IMR-90 (cell line): ENCODE measurements at regions not wholly inside any gene's neighbourhood (a gene's known extent, or its start where the extent isn't known, plus 50 kb on each side); places are given as distances from the start of the nearest gene placed in this dataset.

Source experiments
- ATAC-seq: fragments of 200-7000 bp; cut with Tn5 transposase; 2 replicates; pipeline ENCODE4 v1.9.1; 2020; ENCODE audit warnings: low read depth, mild to moderate bottlenecking, moderate library complexity
- BruUV-seq: library from RNA; stranded (reverse); fragments of 400-500 nt; replicated peaks from 2 replicates; lab custom pipeline; 2021; lab: Mats Ljungman, UMichigan
- CTCF ChIA-PET: fragments of 300-600 bp; formaldehyde crosslinking; extraction: SDS; loops from one replicate; lab custom pipeline; 2021; ENCODE audit warnings: antibody characterized with exemption; lab: Yijun Ruan, JAX
- POLR2A ChIA-PET: fragments of 300-600 bp; sonication (Branson Sonifier 250); formaldehyde crosslinking; loops from one replicate; lab custom pipeline; 2022; ENCODE audit warnings: antibody characterized with exemption; ENCODE audit not compliant: unreplicated experiment; lab: Charles Lee
- DNase-seq: peaks from one replicate; pipeline ENCODE4 v3.0.0; 2013
- H2AFZ ChIP-seq: replicated peaks from 2 replicates; pipeline ENCODE3; 2013; ENCODE audit warnings: low read length, mild to moderate bottlenecking; ENCODE audit not compliant: poor library complexity
- H2AK5ac ChIP-seq: 2 replicates; pipeline ENCODE4 v1.6.1; 2013; ENCODE audit warnings: low read depth, low read length, inconsistent platforms
- H2AK9ac ChIP-seq: replicated peaks from 2 replicates; pipeline ENCODE3; 2013; ENCODE audit warnings: mild to moderate bottlenecking, low read depth, low read length, moderate library complexity; ENCODE audit not compliant: poor library complexity
- H2BK120ac ChIP-seq: 2 replicates; pipeline ENCODE4 v1.6.1; 2013; ENCODE audit warnings: low read depth, low read length, inconsistent platforms
- H2BK15ac ChIP-seq: 3 replicates; pipeline ENCODE4 v1.6.1; 2013; ENCODE audit warnings: low read depth, low read length, inconsistent platforms
- H2BK20ac ChIP-seq: 2 replicates; pipeline ENCODE4 v1.6.1; 2013; ENCODE audit warnings: low read depth, mild to moderate bottlenecking, inconsistent platforms, low read length, moderate library complexity
- H2BK5ac ChIP-seq: 2 replicates; pipeline ENCODE4 v1.6.1; 2013; ENCODE audit warnings: mild to moderate bottlenecking, low read depth, low read length, inconsistent platforms; ENCODE audit not compliant: poor library complexity, severe bottlenecking
- H3K14ac ChIP-seq: replicated peaks from 2 replicates; pipeline ENCODE4 v1.6.1; 2013; ENCODE audit warnings: low read depth, low read length, inconsistent platforms
- H3K18ac ChIP-seq: 2 replicates; pipeline ENCODE4 v1.6.1; 2013; ENCODE audit warnings: low read depth, low read length, control low read depth
- H3K23ac ChIP-seq: 2 replicates; pipeline ENCODE4 v1.6.1; 2013; ENCODE audit warnings: low read depth, low read length, inconsistent platforms
- H3K27ac ChIP-seq: 2 replicates; pipeline ENCODE4 v1.5.1; 2013; ENCODE audit warnings: mild to moderate bottlenecking, control low read depth, low read length; ENCODE audit not compliant: insufficient read depth
- H3K27me3 ChIP-seq: 2 replicates; pipeline ENCODE4 v1.6.1; 2013; ENCODE audit warnings: low read length; ENCODE audit not compliant: control insufficient read depth, insufficient read depth
- H3K36me3 ChIP-seq: 2 replicates; pipeline ENCODE4 v1.6.1; 2013; ENCODE audit warnings: low read length, mixed read lengths; ENCODE audit not compliant: control insufficient read depth, insufficient read depth
- H3K4ac ChIP-seq: 2 replicates; pipeline ENCODE4 v1.6.1; 2013; ENCODE audit warnings: low read depth, low read length, inconsistent platforms
- H3K4me1 ChIP-seq: 2 replicates; pipeline ENCODE4 v1.6.1; 2013; ENCODE audit warnings: low read length, mixed read lengths; ENCODE audit not compliant: control insufficient read depth, insufficient read depth
- H3K4me2 ChIP-seq: 2 replicates; pipeline ENCODE4 v1.6.1; 2013; ENCODE audit warnings: low read depth, mild to moderate bottlenecking, control low read depth, low read length, moderate library complexity
- H3K4me3 ChIP-seq: 2 replicates; pipeline ENCODE4 v1.5.1; 2013; ENCODE audit warnings: low read depth, mild to moderate bottlenecking, control low read depth, low read length, moderate library complexity; ENCODE audit not compliant: insufficient read depth
- H3K56ac ChIP-seq: 2 replicates; pipeline ENCODE4 v1.6.1; 2013; ENCODE audit warnings: low read length, inconsistent platforms; ENCODE audit not compliant: insufficient read depth; ENCODE audit errors: extremely low read depth
- H3K79me1 ChIP-seq, 2 experiments: 2 replicates each; pipeline ENCODE4 v1.6.1; 2013; ENCODE audit warnings: low read length in 2 of 2, inconsistent platforms in 1 of 2, low read depth in 1 of 2
- H3K9ac ChIP-seq: 2 replicates; pipeline ENCODE4 v1.6.1; 2013; ENCODE audit warnings: low read depth, low read length, control low read depth
- H3K9me1 ChIP-seq: 2 replicates; pipeline ENCODE4 v1.6.1; 2013; ENCODE audit warnings: low read length, inconsistent platforms; ENCODE audit not compliant: insufficient read depth
- H3K9me3 ChIP-seq: 2 replicates; pipeline ENCODE4 v1.6.1; 2013; ENCODE audit warnings: low read length; ENCODE audit not compliant: control insufficient read depth, insufficient read depth
- H4K20me1 ChIP-seq: 2 replicates; pipeline ENCODE4 v1.6.1; 2013; ENCODE audit warnings: low read length, inconsistent platforms; ENCODE audit not compliant: insufficient read depth
- H4K5ac ChIP-seq: 2 replicates; pipeline ENCODE4 v1.6.1; 2013; ENCODE audit warnings: mild to moderate bottlenecking, low read depth, low read length, control low read depth
- H4K8ac ChIP-seq, 2 experiments: 2 replicates each; pipeline ENCODE4 v1.6.1; 2013; ENCODE audit warnings: low read depth in 2 of 2, low read length in 2 of 2, control low read depth in 1 of 2, inconsistent platforms in 1 of 2
- H4K91ac ChIP-seq: 2 replicates; pipeline ENCODE4 v1.6.1; 2013; ENCODE audit warnings: low read depth, low read length, inconsistent platforms; ENCODE audit not compliant: insufficient read depth
- FOS ChIP-seq: fragments of 150-350 bp; IDR thresholded peaks from 2 replicates; pipeline ENCODE4 v1.6.1; 2016; ENCODE audit warnings: low read depth, low read length
- WGBS, 2 experiments: methylation state at CpG; one replicate each; pipeline versions ENCODE4 v1.1.5 to v1.1.7; 2013; ENCODE audit warnings: missing lambda C conversion rate in 2 of 2; ENCODE audit not compliant: insufficient read length in 1 of 2; ENCODE audit errors: extremely low coverage in 2 of 2; 5-methylcytosine and 5-hydroxymethylcytosine counted together
- dilution Hi-C: fragments of 300-500 bp; cut with HindIII; formaldehyde crosslinking; loops from one replicate; pipeline ENCODE4 v1.14.3; 2018; ENCODE audit warnings: low sequenced_read_pairs; ENCODE audit not compliant: unreplicated experiment
- in situ Hi-C: fragments of 300-500 bp; cut with MboI; formaldehyde crosslinking; loops from 3 replicates; pipeline ENCODE4 v1.14.3; 2019; ENCODE audit warnings: low sequenced_read_pairs, inconsistent platforms, mixed read lengths
- intact Hi-C: fragments of 100-400 bp; cut with micrococcal nuclease; formaldehyde crosslinking; loops from 2 replicates; pipeline ENCODE4 v1.10.0; 2022

- Histone ChIP-seq H2AK9ac (no peak overlapping the region), H2BK5ac (no peak overlapping the region), H2BK20ac (no peak overlapping the region), H2BK15ac (no peak overlapping the region), H3K4ac (no peak overlapping the region), H4K91ac (no peak overlapping the region), H2AK5ac (no peak overlapping the region), H3K18ac (no peak overlapping the region), H3K4me2 (no peak overlapping the region), H4K20me1 (no peaks in the 10 kb centered on the region), H3K79me1 (no peaks in the 10 kb centered on the region), H3K9ac (no peak overlapping the region), H3K36me3 (no peaks in the 10 kb centered on the region), H2BK120ac (no peak overlapping the region), H2AFZ (no peak overlapping the region), H3K27ac (no peak overlapping the region), H3K4me3 (no peak overlapping the region), H3K9me1 (no peaks in the 10 kb centered on the region), H3K23ac (no peak overlapping the region), H3K14ac (no peak overlapping the region), H3K9me3 (no peaks in the 10 kb centered on the region), H3K56ac (no peak overlapping the region), H4K5ac (no peak overlapping the region), H3K4me1 (no peaks in the 10 kb centered on the region), H3K27me3 (no peaks in the 10 kb centered on the region), H4K8ac (no peak overlapping the region)
- in situ Hi-C loops (no loop called here), intact Hi-C loops (no loop called here), dilution Hi-C loops (no loop called here)
- POLR2A ChIA-PET: no interaction called here
- TF ChIP-seq FOS: no peak
- DNase-seq (no peak), ATAC-seq (no peak)
- no CpG with 5 or more reads among the region's 1 CpG for WGBS, 2 experiments
- CTCF ChIA-PET: no interaction called here
- no TSS peak for BruUV-seq
These were observed 327.8 kb upstream of the ADGRB3 start for GRCh38 chr6:68307301-68307700.
